IPS-NIHi11 (cell line): ENCODE measurements at regions not wholly inside any gene's neighbourhood (a gene's known extent, or its start where the extent isn't known, plus 50 kb on each side); places are given as distances from the start of the nearest gene placed in this dataset.
"Not testable (repeated sequence)": the region's sequence is repeated elsewhere in the genome, so short reads cannot be mapped to it uniquely, and the experiment has no call there.

Source experiments
- DNase-seq: peaks from one replicate; pipeline ENCODE4 v3.0.0; 2012; ENCODE audit warnings: mixed read lengths, low spot score

GRCh38 chr7:15049157-15049556 is 146.6 kb upstream of the DGKB start:
- no peak for DNase-seq

- no peak for DNase-seq
Measured at GRCh38 chr7:15046861-15047260, 144.3 kb upstream of the DGKB start.

- DNase-seq, result no peak
Measured at GRCh38 chr7:15043931-15044330, 141.4 kb upstream of the DGKB start.

GRCh38 chr7:15042285-15043065 is 139.9 kb upstream of the DGKB start:
- DNase-seq, result no peak

DNA sequence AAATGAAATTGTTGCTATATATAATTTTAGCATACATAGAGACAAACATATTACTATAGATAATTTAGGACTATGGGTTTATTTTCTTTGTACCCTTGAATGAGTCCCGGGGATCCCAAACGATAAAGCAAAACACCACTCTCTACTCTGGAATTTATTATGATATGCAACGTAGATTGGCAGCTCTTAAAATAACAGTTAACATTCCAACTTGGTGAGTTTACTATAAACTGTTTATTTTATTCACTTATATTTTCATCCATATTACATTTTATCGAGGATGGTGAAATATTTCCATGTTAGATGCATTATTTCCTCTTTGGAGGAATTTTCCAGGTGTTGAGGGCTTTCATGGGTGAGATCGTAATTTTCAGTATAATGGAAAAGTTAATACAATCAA is 138.7 kb upstream of the DGKB start:
- no peak for DNase-seq

GRCh38 chr7:15035814-15036213 is 133.3 kb upstream of the DGKB start:
- no peak for DNase-seq

GRCh38 chr7:15033039-15033438 is 130.5 kb upstream of the DGKB start:
- no peak for DNase-seq

DNA sequence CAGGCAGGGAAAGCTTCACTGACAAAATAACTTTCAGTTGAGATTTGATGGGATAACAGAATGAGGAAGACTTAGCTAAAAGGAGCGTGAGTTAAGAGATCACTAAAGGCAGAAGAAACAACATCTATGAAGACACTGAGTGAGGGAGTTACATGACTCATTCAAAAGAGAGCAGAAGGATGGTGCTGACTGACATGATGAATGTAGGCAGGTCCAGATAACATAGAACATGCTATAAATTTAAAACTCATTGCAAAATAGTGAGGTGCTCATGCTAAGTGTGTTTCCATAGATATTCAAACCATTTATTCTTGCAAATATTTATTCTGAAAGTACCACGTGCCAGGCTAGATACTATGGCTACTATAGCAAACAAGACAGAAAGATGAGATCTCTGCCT is 116.4 kb upstream of the DGKB start:
- DNase-seq, result no peak

DNA sequence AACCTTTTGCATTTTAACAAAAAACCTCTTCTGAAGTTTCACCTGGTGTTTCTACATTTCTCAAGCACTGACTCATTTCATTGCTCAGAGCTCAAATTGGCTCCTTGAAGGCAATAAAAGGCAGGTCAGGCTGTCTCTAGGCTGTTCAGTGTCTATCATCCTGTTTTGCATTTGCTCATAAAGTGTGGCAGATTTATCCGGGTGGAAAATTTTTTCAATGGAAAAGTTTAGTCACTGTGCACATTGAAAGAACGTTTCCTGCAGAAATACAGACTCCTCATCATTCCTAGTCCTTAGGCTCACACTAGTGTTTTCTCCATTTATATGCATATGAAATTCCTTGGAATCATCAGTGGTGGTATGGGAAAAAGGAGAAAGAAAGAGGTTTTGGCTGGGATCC is 114.2 kb upstream of the DGKB start:
- no peak for DNase-seq

DNA sequence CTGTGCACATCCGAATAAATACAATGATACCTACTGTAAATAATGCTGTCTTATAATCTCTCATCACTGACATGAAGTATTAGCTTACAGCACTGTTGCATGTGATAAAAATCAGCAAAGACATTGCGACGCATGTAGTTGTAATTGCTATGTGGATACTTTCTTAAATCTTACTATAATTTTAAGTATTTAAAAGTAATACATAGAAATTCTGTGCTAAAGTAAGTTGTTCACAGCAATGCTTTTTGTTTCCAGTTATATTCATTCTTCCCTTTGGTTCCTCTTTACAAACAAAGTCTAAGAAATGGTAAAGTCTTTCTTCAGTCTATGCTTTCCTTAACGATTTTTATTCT is 113.7 kb upstream of the DGKB start:
- DNase-seq, result no peak

DNA sequence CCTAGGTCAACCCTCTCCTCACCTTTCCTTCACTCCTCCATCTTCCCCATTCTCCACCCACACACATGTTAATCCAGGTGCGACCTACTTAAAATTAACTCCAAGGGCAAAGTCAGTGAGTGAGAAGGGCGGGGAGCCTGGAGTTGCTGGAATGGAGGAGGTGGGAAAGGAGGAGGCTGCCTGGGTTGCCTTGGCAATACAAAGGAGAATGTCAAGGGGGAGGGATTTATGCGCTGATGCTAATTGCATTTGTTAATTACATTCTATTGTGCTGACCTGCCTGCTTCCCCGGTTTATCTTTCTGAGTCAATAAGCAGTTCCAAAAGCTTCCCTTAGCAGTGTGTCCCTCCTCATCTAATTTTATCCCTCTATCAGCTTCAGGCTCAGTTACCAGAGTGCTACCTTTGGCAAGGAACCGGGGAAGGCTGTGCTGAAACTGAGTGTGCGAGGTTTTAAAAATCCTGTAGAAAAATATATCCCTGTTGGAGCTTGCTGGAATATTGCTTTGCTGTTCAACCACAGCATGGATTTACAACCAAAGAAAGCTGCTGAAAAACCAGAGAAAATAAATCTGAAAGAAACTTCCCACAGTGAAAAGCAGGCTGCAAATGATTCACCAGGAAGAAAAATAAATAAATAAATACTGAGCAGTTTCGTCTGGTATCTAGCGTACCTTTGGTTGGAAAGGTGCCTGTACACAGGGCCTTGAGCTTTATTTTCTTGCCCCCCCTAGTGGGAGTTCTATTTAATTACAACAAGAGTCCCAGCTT is 113.2 kb upstream of the DGKB start:
- peak; percentile 71 for DNase-seq

DNA sequence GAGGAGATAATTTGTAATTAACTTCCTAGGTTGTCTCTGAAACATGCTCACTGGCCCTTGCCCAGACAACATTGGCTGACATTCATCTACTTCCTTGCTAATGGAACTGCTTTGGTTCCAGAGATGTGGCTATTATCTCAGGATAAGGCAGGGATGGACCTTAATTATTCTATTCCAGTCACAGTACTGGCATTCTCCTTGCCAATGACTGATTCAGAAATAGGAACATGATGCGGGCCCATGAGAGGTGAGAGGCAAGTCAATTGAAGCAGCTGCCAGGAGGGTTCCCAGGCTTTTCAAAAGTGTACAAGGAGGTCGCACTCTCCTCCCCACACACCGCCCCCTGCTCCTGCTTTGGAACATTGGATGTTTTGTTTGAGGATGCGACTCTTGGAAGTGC is 109.6 kb upstream of the DGKB start:
- DNase-seq, result no peak

DNA sequence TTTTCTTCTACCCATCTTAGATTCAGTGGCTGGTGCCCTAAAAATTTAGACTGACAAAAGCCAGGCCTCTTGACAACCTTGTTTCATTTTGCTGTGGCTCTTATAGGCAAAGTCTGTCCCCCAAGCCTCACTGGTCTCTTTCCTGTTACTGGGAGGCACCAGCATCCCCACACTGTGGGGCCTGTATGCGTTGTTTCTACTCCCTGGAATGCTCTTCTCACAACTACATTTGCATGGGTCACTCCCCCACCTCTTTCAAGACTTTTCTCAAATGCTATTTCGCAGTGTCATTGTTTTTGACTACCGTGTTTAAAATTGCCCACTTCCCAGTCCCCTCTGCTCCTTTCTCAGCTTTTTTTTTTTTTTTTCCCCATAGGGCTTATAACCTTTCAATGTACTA is 108.7 kb upstream of the DGKB start:
- DNase-seq, result no peak

DNA sequence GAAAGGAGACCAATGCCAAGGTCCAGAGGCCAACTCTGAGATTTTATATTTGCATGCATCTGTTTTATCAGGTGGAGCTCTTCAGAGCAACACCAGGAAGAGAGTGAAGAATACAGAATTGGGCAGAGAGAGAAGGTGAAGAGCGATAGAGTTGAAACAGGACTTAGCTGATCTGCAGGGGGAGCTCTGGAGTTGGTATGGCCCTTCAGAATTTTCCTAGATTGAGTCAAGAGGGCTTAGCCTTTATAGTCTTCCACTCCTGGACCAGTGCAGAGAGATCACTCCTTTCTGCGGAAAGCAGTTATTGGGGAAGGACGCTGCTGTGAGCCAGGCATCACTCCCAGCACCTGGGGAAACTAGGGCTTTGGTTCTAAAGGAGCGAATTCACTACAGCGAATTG is 105.0 kb upstream of the DGKB start:
- DNase-seq, result peak; percentile 30

DNA sequence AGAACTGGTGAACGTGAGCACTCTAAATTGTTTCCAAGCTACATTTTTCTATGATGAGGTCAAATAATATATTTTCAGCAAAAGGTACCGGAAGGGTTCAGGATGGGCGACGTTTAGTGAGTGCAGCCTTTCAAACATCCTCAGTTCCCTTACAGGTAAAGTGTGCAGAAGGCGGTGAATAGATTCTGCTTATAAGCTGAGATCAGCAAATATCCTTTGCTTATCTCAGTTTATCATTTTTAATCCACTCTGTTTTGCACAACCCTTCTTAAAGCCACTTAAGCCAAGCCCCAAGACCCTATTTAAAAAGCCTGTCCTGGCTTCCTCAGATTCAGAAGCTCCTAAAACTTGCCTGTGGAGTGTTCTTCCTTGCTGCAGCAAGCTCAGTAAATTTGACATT is 103.1 kb upstream of the DGKB start:
- DNase-seq, result no peak

- DNase-seq, result no peak
Measured at GRCh38 chr7:15000157-15000556, 97.6 kb upstream of the DGKB start.

GRCh38 chr7:14999331-14999730 is 96.8 kb upstream of the DGKB start:
- no peak for DNase-seq

DNA sequence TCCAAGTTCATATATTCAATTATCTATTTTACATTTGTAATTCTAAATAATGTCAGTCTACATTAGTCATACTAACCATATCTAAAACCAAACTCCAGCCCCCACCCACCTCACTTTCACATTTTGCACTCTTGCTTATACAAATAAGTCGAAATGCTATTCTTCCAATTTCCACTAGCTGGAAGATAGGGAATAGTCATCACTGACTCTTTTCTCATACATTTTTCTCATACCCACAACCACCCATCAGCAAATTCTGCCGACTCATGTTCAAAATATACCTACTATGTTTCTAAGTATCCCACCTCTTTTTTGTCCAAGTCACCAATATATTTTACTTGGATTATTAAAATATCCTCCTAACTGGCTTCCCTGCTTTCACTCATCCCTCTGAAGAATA is 93.2 kb upstream of the DGKB start:
- DNase-seq, result no peak

- DNase-seq, result no peak
Measured at GRCh38 chr7:14988941-14989340, 86.4 kb upstream of the DGKB start.

GRCh38 chr7:14978687-14979086 is 76.1 kb upstream of the DGKB start:
- DNase-seq, result no peak

- no peak for DNase-seq
Measured at GRCh38 chr7:14974688-14975087, 72.1 kb upstream of the DGKB start.

- no peak for DNase-seq
Measured at GRCh38 chr7:14973712-14974428, 71.3 kb upstream of the DGKB start.

GRCh38 chr7:14971678-14972077 is 69.1 kb upstream of the DGKB start:
- DNase-seq, result not testable (repeated sequence)
